PC-9 (cell line): ENCODE measurements at regions not wholly inside any gene's neighbourhood (a gene's known extent, or its start where the extent isn't known, plus 50 kb on each side); places are given as distances from the start of the nearest gene placed in this dataset.

Experiments used
- CTCF ChIP-seq: fragments of 200-600 bp; sonication (generic); conservative IDR thresholded peaks from 2 replicates; pipeline ENCODE4 v1.6.1; 2017; ENCODE audit warnings: mixed run types, antibody characterized with exemption, mild to moderate bottlenecking, moderate library complexity
- EZH2 ChIP-seq: fragments of 200-600 bp; sonication (generic); IDR thresholded peaks from 2 replicates; pipeline ENCODE4 v1.8.0; 2017; ENCODE audit warnings: antibody characterized with exemption, low read depth

- TF ChIP-seq CTCF (no peak), EZH2 (no peak)
Measured at GRCh38 chr6:98485593-98485992, 348.8 kb upstream of the POU3F2 start.
